GM18867 (cell line): ENCODE measurements at regions not wholly inside any gene's neighbourhood (a gene's known extent, or its start where the extent isn't known, plus 50 kb on each side); places are given as distances from the start of the nearest gene placed in this dataset.

Experiments
- ATAC-seq: cut with Tn5 transposase; IDR thresholded peaks from one replicate; pipeline ENCODE4 v1.9.1; 2021; ENCODE audit warnings: mild to moderate bottlenecking, moderate library complexity; ENCODE audit not compliant: unreplicated experiment

GRCh38 chr12:44961887-44962286 lies 85.8 kb upstream of the NELL2 start:
- ATAC-seq = no peak

- no peak for ATAC-seq
These were observed 84.7 kb upstream of the NELL2 start for GRCh38 chr12:44960856-44961255.

- no peak for ATAC-seq
These were observed 84.3 kb upstream of the NELL2 start for GRCh38 chr12:44960423-44960822.

GRCh38 chr12:44947163-44947562 lies 71.0 kb upstream of the NELL2 start:
- no peak for ATAC-seq

- no peak for ATAC-seq
These were observed 66.6 kb upstream of the NELL2 start for GRCh38 chr12:44942714-44943113.

- ATAC-seq = peak; percentile 65
These were observed 55.0 kb upstream of the NELL2 start for GRCh38 chr12:44930972-44931600.

GRCh38 chr12:44929236-44929885 lies 53.2 kb upstream of the NELL2 start:
- no peak for ATAC-seq
